Colonic mucosa (tissue), 4 donors: ENCODE measurements at regions not wholly inside any gene's neighbourhood (a gene's known extent, or its start where the extent isn't known, plus 50 kb on each side); places are given as distances from the start of the nearest gene placed in this dataset.

ENCODE experiments used
- DNase-seq: peaks from one replicate; pipeline ENCODE4 v3.0.0-alpha.2; 2020
- H3K27ac ChIP-seq: fragments of 200-600 bp; one replicate; pipeline ENCODE4 v1.8.0; 2021
- H3K27me3 ChIP-seq: fragments of 200-600 bp; one replicate; pipeline ENCODE4 v1.8.0; 2021
- H3K36me3 ChIP-seq: fragments of 200-600 bp; one replicate; pipeline ENCODE4 v1.8.0; 2021
- H3K4me1 ChIP-seq: fragments of 200-600 bp; one replicate; pipeline ENCODE4 v1.8.0; 2021; ENCODE audit warnings: mild to moderate bottlenecking
- H3K4me3 ChIP-seq: fragments of 200-600 bp; one replicate; pipeline ENCODE4 v1.8.0; 2021
- H3K9ac ChIP-seq, 2 donors: one replicate each; pipeline ENCODE4 v1.7.0; 2013; ENCODE audit warnings: control low read depth in 2 of 2, low read depth in 2 of 2, low read length in 2 of 2
- H3K9me3 ChIP-seq: fragments of 200-600 bp; one replicate; pipeline ENCODE4 v1.8.0; 2021
- CTCF ChIP-seq: fragments of 200-600 bp; IDR thresholded peaks from one replicate; pipeline ENCODE4 v1.8.0; 2022; ENCODE audit warnings: antibody characterized with exemption, mild to moderate bottlenecking
- intact Hi-C: fragments of 100-400 bp; cut with DNase I; formaldehyde crosslinking; loops from one replicate; pipeline ENCODE4 v1.14.1; 2022
- donor health status: healthy.
- donor health status: DM: no; HTN: no; CAD: no.
- donor health status: DM: no; HTN: no; CAD: no.

- Histone ChIP-seq H3K9ac (no peak overlapping the region), H3K36me3 (no peaks in the 10 kb centered on the region), H3K4me1 (no peaks in the 10 kb centered on the region), H3K9me3 (no peaks in the 10 kb centered on the region), H3K27ac (no peak overlapping the region), H3K27me3 (no peaks in the 10 kb centered on the region), H3K4me3 (no peak overlapping the region)
- no peak for TF ChIP-seq CTCF
- intact Hi-C loops: no loop called here
- DNase-seq: no peak
Measured at GRCh38 chr6:125392682-125393081, 90.9 kb upstream of the HDDC2 start.

GRCh38 chr6:125393449-125393858 is 91.7 kb upstream of the HDDC2 start:
- H3K9me3 ChIP-seq: no peaks in the 10 kb centered on the region
- TF ChIP-seq CTCF: no peak
- no peak overlapping the region for H3K27ac ChIP-seq
- H3K9ac ChIP-seq: no peak overlapping the region
- intact Hi-C loops: no loop called here
- H3K4me1 ChIP-seq: no peaks in the 10 kb centered on the region
- DNase-seq: no peak
- H3K36me3 ChIP-seq: no peaks in the 10 kb centered on the region
- H3K27me3 ChIP-seq: no peaks in the 10 kb centered on the region
- no peak overlapping the region for H3K4me3 ChIP-seq

- DNase-seq: no peak
Measured at GRCh38 chr6:125406741-125407140, 105.0 kb upstream of the HDDC2 start.

GRCh38 chr6:125414507-125414906 is 112.7 kb upstream of the HDDC2 start:
- Histone ChIP-seq H3K4me3 (no peak overlapping the region), H3K9me3 (no peaks in the 10 kb centered on the region), H3K9ac (no peak overlapping the region), H3K27me3 (peaks cover 3% of the 10 kb centered on the region), H3K4me1 (no peaks in the 10 kb centered on the region), H3K36me3 (no peaks in the 10 kb centered on the region), H3K27ac (no peak overlapping the region)
- no peak for TF ChIP-seq CTCF
- intact Hi-C loops: no loop called here
- DNase-seq: no peak

More at GRCh38 chr6:125406741-125407140, 105.0 kb upstream of the HDDC2 start:
- H3K4me3 ChIP-seq: no peak overlapping the region
- intact Hi-C loops: no loop called here
- no peak for TF ChIP-seq CTCF
- no peaks in the 10 kb centered on the region for H3K4me1 ChIP-seq
- H3K27ac ChIP-seq: no peak overlapping the region
- no peaks in the 10 kb centered on the region for H3K9me3 ChIP-seq
- H3K36me3 ChIP-seq: no peaks in the 10 kb centered on the region
- no peak overlapping the region for H3K9ac ChIP-seq
- H3K27me3 ChIP-seq: no peaks in the 10 kb centered on the region

- H3K27ac ChIP-seq: no peak overlapping the region
- no peak for DNase-seq
- no peaks in the 10 kb centered on the region for H3K4me1 ChIP-seq
- peaks cover 3% of the 10 kb centered on the region for H3K27me3 ChIP-seq
- no peak overlapping the region for H3K9ac ChIP-seq
- H3K9me3 ChIP-seq: no peaks in the 10 kb centered on the region
- intact Hi-C loops: no loop called here
- no peak overlapping the region for H3K4me3 ChIP-seq
- no peaks in the 10 kb centered on the region for H3K36me3 ChIP-seq
- no peak for TF ChIP-seq CTCF
Measured at GRCh38 chr6:125415913-125416312, 114.1 kb upstream of the HDDC2 start.

- no peaks in the 10 kb centered on the region for H3K9me3 ChIP-seq
- H3K27ac ChIP-seq: no peak overlapping the region
- no peaks in the 10 kb centered on the region for H3K36me3 ChIP-seq
- H3K9ac ChIP-seq: no peak overlapping the region
- no peak for TF ChIP-seq CTCF
- no peak overlapping the region for H3K4me3 ChIP-seq
- intact Hi-C loops: no loop called here
- no peaks in the 10 kb centered on the region for H3K4me1 ChIP-seq
- H3K27me3 ChIP-seq: peaks cover 3% of the 10 kb centered on the region
- no peak for DNase-seq
Measured at GRCh38 chr6:125421836-125422235, 120.1 kb upstream of the HDDC2 start.
